GM12878 (cell line): ENCODE measurements at regions not wholly inside any gene's neighbourhood (a gene's known extent, or its start where the extent isn't known, plus 50 kb on each side); places are given as distances from the start of the nearest gene placed in this dataset.
A peak's percentile ranks its signal among the peaks of the same experiment; 100 is the strongest.

ENCODE experiments used
- ATF7 ChIP-seq: fragments of 450-650 bp; IDR thresholded peaks from 2 replicates; pipeline ENCODE4 v1.6.1; 2016; ENCODE audit warnings: low read depth, mild to moderate bottlenecking
- BHLHE40 ChIP-seq, 2 experiments: fragments of 450-650 bp in 1 of 2; IDR thresholded peaks; 2 replicates each; pipeline ENCODE4 v1.6.1; 2011 to 2017; ENCODE audit warnings: low read depth in 2 of 2, borderline replicate concordance in 1 of 2, improper control_type of control experiment in 1 of 2, low read length in 1 of 2, mild to moderate bottlenecking in 1 of 2
- CBX3 ChIP-seq: fragments of 200-600 bp; sonication (generic); IDR thresholded peaks from 2 replicates; pipeline ENCODE4 v1.6.1; 2016; ENCODE audit warnings: low read depth, borderline replicate concordance
- CHD2 ChIP-seq: IDR thresholded peaks from 2 replicates; pipeline ENCODE4 v1.6.1; 2011; ENCODE audit warnings: low read depth, low read length, improper control_type of control experiment, borderline replicate concordance
- EED ChIP-seq: sonication (generic); IDR thresholded peaks from 2 replicates; pipeline ENCODE4 v1.6.1; 2016; ENCODE audit warnings: antibody characterized with exemption, low read depth
- ETV6 ChIP-seq, 2 experiments: fragments of 450-650 bp in 1 of 2; IDR thresholded peaks in 1 of 2; conservative IDR thresholded peaks in 1 of 2; 2 replicates each; pipeline ENCODE4 v1.6.1; 2014; ENCODE audit warnings: antibody characterized with exemption in 1 of 2, borderline replicate concordance in 1 of 2, low read depth in 1 of 2, mild to moderate bottlenecking in 1 of 2, moderate library complexity in 1 of 2
- FOXM1 ChIP-seq: IDR thresholded peaks from 2 replicates; pipeline ENCODE4 v1.6.1; 2012; ENCODE audit warnings: low read depth, mild to moderate bottlenecking, inconsistent platforms, low read length, moderate library complexity
- IKZF2 ChIP-seq, 2 experiments: fragments of 450-650 bp; IDR thresholded peaks; 2 replicates each; pipeline ENCODE4 v1.6.1; 2017; ENCODE audit warnings: mild to moderate bottlenecking in 2 of 2, moderate library complexity in 2 of 2
- JUNB ChIP-seq: IDR thresholded peaks from 2 replicates; pipeline ENCODE4 v1.6.1; 2016; ENCODE audit warnings: antibody characterized with exemption, mild to moderate bottlenecking
- JUND ChIP-seq: IDR thresholded peaks from 2 replicates; pipeline ENCODE4 v1.6.1; 2012; ENCODE audit warnings: low read depth, mild to moderate bottlenecking, low read length, improper control_type of control experiment, moderate library complexity
- MEF2A ChIP-seq: IDR thresholded peaks from 2 replicates; pipeline ENCODE4 v1.6.1; 2011; ENCODE audit warnings: low read depth, mild to moderate bottlenecking, low read length, moderate library complexity; ENCODE audit not compliant: insufficient read depth
- MTA2 ChIP-seq: fragments of 450-650 bp; IDR thresholded peaks from 2 replicates; pipeline ENCODE4 v1.6.1; 2016; ENCODE audit warnings: low read depth, mild to moderate bottlenecking, moderate library complexity
- SMAD1 ChIP-seq: fragments of 450-650 bp; IDR thresholded peaks from 2 replicates; pipeline ENCODE4 v1.6.1; 2018; ENCODE audit warnings: mild to moderate bottlenecking, low read depth; ENCODE audit not compliant: partially characterized antibody
- SP1 ChIP-seq: IDR thresholded peaks from one replicate; pipeline ENCODE4 v1.6.1; 2011; ENCODE audit warnings: low read depth, low read length
- STAT3 ChIP-seq: IDR thresholded peaks from 2 replicates; pipeline ENCODE4 v1.6.1; 2011; ENCODE audit warnings: low read depth, low read length, improper control_type of control experiment
- TCF12 ChIP-seq: IDR thresholded peaks from 2 replicates; pipeline ENCODE4 v1.6.1; 2011; ENCODE audit warnings: low read depth, mild to moderate bottlenecking, low read length
- YY1 ChIP-seq: IDR thresholded peaks from 2 replicates; pipeline ENCODE4 v1.6.1; 2011; ENCODE audit warnings: low read depth, mild to moderate bottlenecking, low read length
- ZNF24 ChIP-seq: fragments of 450-650 bp; IDR thresholded peaks from 2 replicates; pipeline ENCODE4 v1.6.1; 2017; ENCODE audit warnings: antibody characterized with exemption, mild to moderate bottlenecking
- ZNF622 ChIP-seq: fragments of 450-650 bp; IDR thresholded peaks from 2 replicates; pipeline ENCODE4 v1.6.1; 2017; ENCODE audit warnings: mild to moderate bottlenecking, inconsistent platforms
- TF ChIP-seq, protein P1 (sequence below): fragments of 450-650 bp; IDR thresholded peaks from 2 replicates; pipeline ENCODE4 v1.6.1; 2017; ENCODE audit warnings: mild to moderate bottlenecking, moderate library complexity
- TF ChIP-seq, protein P2 (sequence below): fragments of 450-650 bp; IDR thresholded peaks from 2 replicates; pipeline ENCODE4 v1.6.1; 2017; ENCODE audit warnings: low read depth, mild to moderate bottlenecking, moderate library complexity
- TF ChIP-seq, protein P3 (sequence below): IDR thresholded peaks from 2 replicates; pipeline ENCODE4 v1.6.1; 2011; ENCODE audit warnings: low read depth, mild to moderate bottlenecking, low read length, moderate library complexity, borderline replicate concordance; ENCODE audit errors: extremely low read depth

DNA sequence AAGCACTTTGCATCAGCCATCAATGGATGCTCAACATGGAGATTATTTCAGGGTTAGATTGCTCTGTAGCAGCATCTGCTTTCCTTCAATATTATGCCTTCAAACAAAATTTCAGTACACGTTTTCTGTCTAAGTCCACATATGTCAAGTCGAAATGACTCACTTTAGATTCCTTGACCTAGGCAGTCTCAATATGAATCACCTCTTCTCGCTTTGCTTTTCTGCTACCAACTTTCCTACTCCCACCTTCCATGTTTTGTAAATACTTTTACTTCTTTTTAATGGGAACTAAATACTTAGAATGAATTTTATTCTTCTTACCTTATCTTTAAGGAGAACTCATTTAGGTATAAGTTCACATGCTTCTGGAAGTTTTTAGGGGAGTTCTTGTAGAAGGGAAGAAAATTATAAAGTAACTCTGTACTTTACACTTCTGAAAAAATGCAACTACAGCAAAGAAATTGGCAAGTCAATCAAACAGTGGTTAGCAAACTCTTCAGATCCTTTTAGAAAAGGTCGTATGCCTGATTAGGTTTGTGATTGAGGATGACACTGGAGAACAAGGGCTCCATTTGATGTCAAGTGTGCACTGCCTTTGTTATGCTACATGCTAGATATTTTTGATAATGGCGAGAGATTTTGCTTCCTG lies 478.5 kb upstream of the SMARCA2 start (continued):
- TF ChIP-seq, protein P1, sequence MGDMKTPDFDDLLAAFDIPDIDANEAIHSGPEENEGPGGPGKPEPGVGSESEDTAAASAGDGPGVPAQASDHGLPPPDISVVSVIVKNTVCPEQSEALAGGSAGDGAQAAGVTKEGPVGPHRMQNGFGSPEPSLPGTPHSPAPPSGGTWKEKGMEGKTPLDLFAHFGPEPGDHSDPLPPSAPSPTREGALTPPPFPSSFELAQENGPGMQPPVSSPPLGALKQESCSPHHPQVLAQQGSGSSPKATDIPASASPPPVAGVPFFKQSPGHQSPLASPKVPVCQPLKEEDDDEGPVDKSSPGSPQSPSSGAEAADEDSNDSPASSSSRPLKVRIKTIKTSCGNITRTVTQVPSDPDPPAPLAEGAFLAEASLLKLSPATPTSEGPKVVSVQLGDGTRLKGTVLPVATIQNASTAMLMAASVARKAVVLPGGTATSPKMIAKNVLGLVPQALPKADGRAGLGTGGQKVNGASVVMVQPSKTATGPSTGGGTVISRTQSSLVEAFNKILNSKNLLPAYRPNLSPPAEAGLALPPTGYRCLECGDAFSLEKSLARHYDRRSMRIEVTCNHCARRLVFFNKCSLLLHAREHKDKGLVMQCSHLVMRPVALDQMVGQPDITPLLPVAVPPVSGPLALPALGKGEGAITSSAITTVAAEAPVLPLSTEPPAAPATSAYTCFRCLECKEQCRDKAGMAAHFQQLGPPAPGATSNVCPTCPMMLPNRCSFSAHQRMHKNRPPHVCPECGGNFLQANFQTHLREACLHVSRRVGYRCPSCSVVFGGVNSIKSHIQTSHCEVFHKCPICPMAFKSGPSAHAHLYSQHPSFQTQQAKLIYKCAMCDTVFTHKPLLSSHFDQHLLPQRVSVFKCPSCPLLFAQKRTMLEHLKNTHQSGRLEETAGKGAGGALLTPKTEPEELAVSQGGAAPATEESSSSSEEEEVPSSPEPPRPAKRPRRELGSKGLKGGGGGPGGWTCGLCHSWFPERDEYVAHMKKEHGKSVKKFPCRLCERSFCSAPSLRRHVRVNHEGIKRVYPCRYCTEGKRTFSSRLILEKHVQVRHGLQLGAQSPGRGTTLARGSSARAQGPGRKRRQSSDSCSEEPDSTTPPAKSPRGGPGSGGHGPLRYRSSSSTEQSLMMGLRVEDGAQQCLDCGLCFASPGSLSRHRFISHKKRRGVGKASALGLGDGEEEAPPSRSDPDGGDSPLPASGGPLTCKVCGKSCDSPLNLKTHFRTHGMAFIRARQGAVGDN = peak; percentile 49; the same call in 1 of the 2 replicates
- TF ChIP-seq ZNF24 (peak; percentile 6; the same call in 1 of the 2 replicates), BHLHE40 (IDR thresholded peaks at IDR 0.05; ENCODE audit: borderline replicate concordance in 1 of 2, low read depth in 2 of 2, low read length in 1 of 2) (peak; percentile 62 to 68; a peak in 2 of 4 replicates), IKZF2 (IDR thresholded peaks at IDR 0.05) (peak; percentile 93 to 94), ZNF622 (no peak), EED (peak; percentile 88), MEF2A (0 out of 2 replicates have a peak, but pooled peaks have one; percentile 30), SMAD1 (no peak), MTA2 (peak; percentile 74), TCF12 (0 out of 2 replicates have a peak, but pooled peaks have one; percentile 66), ATF7 (peak; percentile 58), JUND (peak; percentile 68), FOXM1 (peak; percentile 54; the same call in 1 of the 2 replicates), CBX3 (no peak), SP1 (no peak), CHD2 (no peak), ETV6 (conservative IDR thresholded peaks at IDR 0.05 in 1 of 2, IDR thresholded peaks at IDR 0.05 in 1 of 2; ENCODE audit: borderline replicate concordance in 1 of 2, low read depth in 1 of 2) (peak in 1 of 2 experiments; percentile 51; a peak in 1 of 4 replicates), JUNB (peak; percentile 97), STAT3 (no peak), YY1 (no peak)
- TF ChIP-seq, protein P2, sequence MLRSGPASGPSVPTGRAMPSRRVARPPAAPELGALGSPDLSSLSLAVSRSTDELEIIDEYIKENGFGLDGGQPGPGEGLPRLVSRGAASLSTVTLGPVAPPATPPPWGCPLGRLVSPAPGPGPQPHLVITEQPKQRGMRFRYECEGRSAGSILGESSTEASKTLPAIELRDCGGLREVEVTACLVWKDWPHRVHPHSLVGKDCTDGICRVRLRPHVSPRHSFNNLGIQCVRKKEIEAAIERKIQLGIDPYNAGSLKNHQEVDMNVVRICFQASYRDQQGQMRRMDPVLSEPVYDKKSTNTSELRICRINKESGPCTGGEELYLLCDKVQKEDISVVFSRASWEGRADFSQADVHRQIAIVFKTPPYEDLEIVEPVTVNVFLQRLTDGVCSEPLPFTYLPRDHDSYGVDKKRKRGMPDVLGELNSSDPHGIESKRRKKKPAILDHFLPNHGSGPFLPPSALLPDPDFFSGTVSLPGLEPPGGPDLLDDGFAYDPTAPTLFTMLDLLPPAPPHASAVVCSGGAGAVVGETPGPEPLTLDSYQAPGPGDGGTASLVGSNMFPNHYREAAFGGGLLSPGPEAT = peak; percentile 78
- TF ChIP-seq, protein P3, sequence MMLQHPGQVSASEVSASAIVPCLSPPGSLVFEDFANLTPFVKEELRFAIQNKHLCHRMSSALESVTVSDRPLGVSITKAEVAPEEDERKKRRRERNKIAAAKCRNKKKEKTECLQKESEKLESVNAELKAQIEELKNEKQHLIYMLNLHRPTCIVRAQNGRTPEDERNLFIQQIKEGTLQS = no peak
